ENCODE measurements at regions not wholly inside any gene's neighbourhood (a gene's known extent, or its start where the extent isn't known, plus 50 kb on each side); places are given as distances from the start of the nearest gene placed in this dataset.

DNA sequence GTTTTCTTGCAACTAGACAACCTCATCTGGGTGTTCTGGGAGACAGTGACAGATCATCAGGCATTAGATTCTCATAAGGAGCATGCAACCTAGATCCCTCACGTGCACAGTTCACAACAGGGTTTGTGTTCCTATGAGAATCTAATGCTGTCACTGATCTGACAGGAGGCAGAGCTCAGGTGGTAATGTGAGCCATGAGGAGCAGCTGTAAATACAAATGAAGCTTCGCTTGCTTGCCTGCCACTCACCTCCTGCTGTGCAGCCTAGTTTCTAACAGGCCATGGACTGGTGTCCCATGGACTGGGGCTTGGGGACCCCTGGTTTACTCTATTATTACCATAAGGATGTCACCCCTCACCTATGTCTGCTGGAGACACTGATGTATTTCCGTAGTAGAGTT, 166.8 kb downstream of the PSAT1 start:
- no peak overlapping the region for H3K4me3 ChIP-seq
- no peak for TF ChIP-seq CTCF (IDR thresholded peaks at IDR 0.05; ENCODE audit: low read depth, low read length)

GRCh38 chr9:78468231-78468630, 171.3 kb downstream of the PSAT1 start:
- Histone ChIP-seq H3K4me3 (no peak overlapping the region), H3K9me3 (ENCODE audit: low read depth) (no peaks in the 10 kb centered on the region), H3K27me3 (no peaks in the 10 kb centered on the region), H3K36me3 (no peaks in the 10 kb centered on the region), H3K4me1 (ENCODE audit: low read depth) (no peaks in the 10 kb centered on the region), H3K27ac (no peak overlapping the region)
- DNase-seq (ENCODE audit: low read depth in 1 of 2, low spot score in 1 of 2): no peak
- TF ChIP-seq CTCF (IDR thresholded peaks at IDR 0.05; ENCODE audit: low read depth, low read length): no peak

More for the DNA sequence above, 166.8 kb downstream of the PSAT1 start:
- no peaks in the 10 kb centered on the region for H3K4me1 ChIP-seq (ENCODE audit: low read depth)
- H3K27ac ChIP-seq: no peak overlapping the region
- no peaks in the 10 kb centered on the region for H3K9me3 ChIP-seq (ENCODE audit: low read depth)
- DNase-seq (ENCODE audit: low read depth in 1 of 2, low spot score in 1 of 2): no peak
- no peaks in the 10 kb centered on the region for H3K36me3 ChIP-seq
- H3K27me3 ChIP-seq: no peaks in the 10 kb centered on the region

GRCh38 chr9:78468974-78469576, 172.2 kb downstream of the PSAT1 start:
- Histone ChIP-seq H3K36me3 (no peaks in the 10 kb centered on the region), H3K4me1 (ENCODE audit: low read depth) (no peaks in the 10 kb centered on the region), H3K27me3 (no peaks in the 10 kb centered on the region), H3K27ac (no peak overlapping the region), H3K9me3 (ENCODE audit: low read depth) (no peaks in the 10 kb centered on the region), H3K4me3 (no peak overlapping the region)
- no peak for TF ChIP-seq CTCF (IDR thresholded peaks at IDR 0.05; ENCODE audit: low read depth, low read length)
- DNase-seq (ENCODE audit: low read depth in 1 of 2, low spot score in 1 of 2): no peak

- no peak for DNase-seq (ENCODE audit: low read depth in 1 of 2, low spot score in 1 of 2)
- no peaks in the 10 kb centered on the region for H3K4me1 ChIP-seq (ENCODE audit: low read depth)
- H3K36me3 ChIP-seq: no peaks in the 10 kb centered on the region
- H3K27ac ChIP-seq: no peak overlapping the region
- no peak for TF ChIP-seq CTCF (IDR thresholded peaks at IDR 0.05; ENCODE audit: low read depth, low read length)
- H3K27me3 ChIP-seq: no peaks in the 10 kb centered on the region
- no peaks in the 10 kb centered on the region for H3K9me3 ChIP-seq (ENCODE audit: low read depth)
- no peak overlapping the region for H3K4me3 ChIP-seq
Observed at GRCh38 chr9:78470216-78470615, 173.3 kb downstream of the PSAT1 start.

DNA sequence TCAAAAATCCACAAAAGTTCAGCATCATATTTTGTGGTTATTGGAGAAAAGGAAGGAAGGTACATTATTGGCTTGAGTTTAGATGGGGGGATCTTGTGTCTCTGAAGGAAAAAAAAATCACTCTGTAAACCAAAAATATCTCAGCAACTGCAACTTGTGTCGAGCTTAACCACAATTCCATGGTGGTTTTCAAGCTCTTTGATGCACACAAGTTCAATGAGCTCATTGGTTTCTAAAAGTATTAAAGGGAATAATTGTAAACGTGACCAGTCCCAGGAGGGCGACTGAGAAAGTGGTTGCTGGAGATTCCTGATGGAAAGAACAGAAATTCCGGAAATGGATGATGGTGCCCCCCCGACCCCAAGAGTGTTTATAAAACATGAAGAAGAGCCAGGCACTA, 173.8 kb downstream of the PSAT1 start:
- Histone ChIP-seq H3K4me1 (ENCODE audit: low read depth) (no peaks in the 10 kb centered on the region), H3K27me3 (no peaks in the 10 kb centered on the region), H3K36me3 (no peaks in the 10 kb centered on the region), H3K27ac (no peak overlapping the region), H3K4me3 (no peak overlapping the region), H3K9me3 (ENCODE audit: low read depth) (no peaks in the 10 kb centered on the region)
- DNase-seq (ENCODE audit: low read depth in 1 of 2, low spot score in 1 of 2): no peak
- no peak for TF ChIP-seq CTCF (IDR thresholded peaks at IDR 0.05; ENCODE audit: low read depth, low read length)

DNA sequence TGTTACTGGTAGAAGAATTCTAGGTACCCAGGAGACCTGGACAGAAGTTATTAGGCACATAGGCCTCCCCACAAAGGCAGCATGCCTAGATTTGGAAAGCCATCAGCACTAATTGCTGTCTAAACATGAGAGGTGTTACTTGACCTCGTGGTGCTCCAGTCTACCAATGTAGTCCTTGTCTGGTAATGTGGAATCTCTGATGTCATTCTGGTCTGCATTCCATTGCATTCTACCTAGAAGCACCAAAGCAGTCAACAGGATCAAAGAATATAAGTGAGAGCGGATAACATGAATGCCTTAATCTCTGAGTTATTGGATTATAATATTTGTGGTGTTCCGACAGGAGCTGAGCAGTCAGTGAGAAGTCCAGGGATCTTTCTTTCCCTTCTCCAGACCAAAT, 175.2 kb downstream of the PSAT1 start:
- no peaks in the 10 kb centered on the region for H3K27me3 ChIP-seq
- no peak for TF ChIP-seq CTCF (IDR thresholded peaks at IDR 0.05; ENCODE audit: low read depth, low read length)
- DNase-seq (ENCODE audit: low read depth in 1 of 2, low spot score in 1 of 2): no peak
- no peak overlapping the region for H3K4me3 ChIP-seq
- H3K4me1 ChIP-seq (ENCODE audit: low read depth): no peaks in the 10 kb centered on the region
- no peaks in the 10 kb centered on the region for H3K36me3 ChIP-seq
- H3K9me3 ChIP-seq (ENCODE audit: low read depth): no peaks in the 10 kb centered on the region
- no peak overlapping the region for H3K27ac ChIP-seq
